Endothelial cell of umbilical vein (primary cell): ENCODE measurements at regions not wholly inside any gene's neighbourhood (a gene's known extent, or its start where the extent isn't known, plus 50 kb on each side); places are given as distances from the start of the nearest gene placed in this dataset.

ENCODE experiments used
- BruUV-seq: library from RNA; stranded (reverse); fragments of 400-500 nt; replicated peaks from 2 replicates; lab custom pipeline; 2021; lab: Mats Ljungman, UMichigan
- CTCF ChIA-PET: fragments of 300-600, 350-600 bp; sonication (Branson Sonifier 250); formaldehyde crosslinking; loops from one replicate; lab custom pipeline; 2021; ENCODE audit warnings: antibody characterized with exemption, inconsistent platforms; lab: Charles Lee
- POLR2A ChIA-PET: fragments of 300-600, 350-600 bp; sonication (Branson Sonifier 250); formaldehyde crosslinking; loops from one replicate; lab custom pipeline; 2021; ENCODE audit warnings: antibody characterized with exemption, inconsistent platforms; lab: Charles Lee
- DNase-seq: peaks from one replicate; pipeline ENCODE4 v3.0.0-alpha.2; 2011; ENCODE audit warnings: low read depth, low spot score
- FAIRE-seq: peaks from 2 replicates; lab custom pipeline; 2011; peaks lifted over from hg19 to GRCh38; lab: Jason Lieb, UNC
- H2AFZ ChIP-seq: 2 replicates; pipeline ENCODE4 v1.6.0; 2012; ENCODE audit warnings: low read depth, low read length, control low read depth, inconsistent platforms
- H3K27ac ChIP-seq: 2 replicates; pipeline ENCODE4 v1.5.1; 2011; ENCODE audit warnings: low read depth, mild to moderate bottlenecking, control low read depth, low read length, moderate library complexity; ENCODE audit not compliant: insufficient read depth
- H3K27me3 ChIP-seq, 2 experiments: 2 replicates each; pipeline versions ENCODE4 v1.6.0 to v1.6.1; 2011; ENCODE audit warnings: low read length in 2 of 2, mixed read lengths in 1 of 2; ENCODE audit not compliant: control insufficient read depth in 2 of 2, insufficient read depth in 2 of 2
- H3K36me3 ChIP-seq, 2 experiments: 2 replicates in 1 of 2; 3 replicates in 1 of 2; pipeline ENCODE4 v1.5.1; 2011; ENCODE audit warnings: low read length in 2 of 2, mild to moderate bottlenecking in 1 of 2, moderate library complexity in 1 of 2; ENCODE audit not compliant: control insufficient read depth in 2 of 2, insufficient read depth in 2 of 2; ENCODE audit errors: extremely low read depth in 1 of 2
- H3K4me1 ChIP-seq: 3 replicates; pipeline ENCODE4 v1.5.1; 2011; ENCODE audit warnings: mild to moderate bottlenecking, low read length; ENCODE audit not compliant: control insufficient read depth, insufficient read depth; ENCODE audit errors: extremely low read depth
- H3K4me2 ChIP-seq: 2 replicates; pipeline ENCODE4 v1.6.1; 2011; ENCODE audit warnings: low read length, control low read depth, mixed read lengths; ENCODE audit not compliant: insufficient read depth
- H3K4me3 ChIP-seq, 3 experiments: fragments of 200-600 bp in 1 of 3; sonication (generic), shearing (Covaris generic) in 1 of 3; replicated peaks in 1 of 3; 2 replicates each; pipeline ENCODE4 v1.5.1; 2011 to 2016; ENCODE audit warnings: control low read depth in 3 of 3, low read length in 3 of 3, mild to moderate bottlenecking in 2 of 3, inconsistent platforms in 1 of 3, low read depth in 1 of 3, moderate library complexity in 1 of 3; ENCODE audit not compliant: insufficient read depth in 1 of 3
- H3K79me2 ChIP-seq: 2 replicates; pipeline ENCODE4 v1.6.0; 2012; ENCODE audit warnings: low read length, inconsistent platforms; ENCODE audit not compliant: control insufficient read depth, insufficient read depth
- H3K9ac ChIP-seq: replicated peaks from 2 replicates; pipeline ENCODE3; 2011; ENCODE audit warnings: low read length, control low read depth; ENCODE audit not compliant: insufficient read depth; ENCODE audit errors: extremely low read depth
- H3K9me1 ChIP-seq: replicated peaks from 3 replicates; pipeline ENCODE4 v1.6.0; 2011; ENCODE audit warnings: mild to moderate bottlenecking, low read length; ENCODE audit not compliant: control insufficient read depth, insufficient read depth; ENCODE audit errors: extremely low read depth
- H3K9me3 ChIP-seq: replicated peaks from 2 replicates; pipeline ENCODE4 v1.5.1; 2012; ENCODE audit warnings: low read length, inconsistent platforms; ENCODE audit not compliant: control insufficient read depth, insufficient read depth
- H4K20me1 ChIP-seq: replicated peaks from 2 replicates; pipeline ENCODE3; 2011; ENCODE audit warnings: mild to moderate bottlenecking, low read length; ENCODE audit not compliant: control insufficient read depth, insufficient read depth; ENCODE audit errors: extremely low read depth
- EZH2 ChIP-seq: IDR thresholded peaks from 2 replicates; pipeline ENCODE4 v1.6.1; 2012; ENCODE audit warnings: borderline replicate concordance, low read depth, mild to moderate bottlenecking, moderate library complexity, low read length, inconsistent platforms; ENCODE audit not compliant: severe bottlenecking
- FOS ChIP-seq: IDR thresholded peaks from 2 replicates; pipeline ENCODE4 v1.6.1; 2011; ENCODE audit warnings: mild to moderate bottlenecking, low read length, moderate library complexity, borderline replicate concordance; ENCODE audit not compliant: insufficient read depth
- GATA2 ChIP-seq: IDR thresholded peaks from 2 replicates; pipeline ENCODE4 v1.7.0; 2011; ENCODE audit warnings: low read depth, mild to moderate bottlenecking, moderate library complexity, mixed read lengths, low read length; ENCODE audit not compliant: insufficient read length, insufficient read depth
- MYC ChIP-seq: IDR thresholded peaks from one replicate; pipeline ENCODE4 v1.6.1; 2011; ENCODE audit warnings: mild to moderate bottlenecking, low read depth, low read length
- POLR2A ChIP-seq: IDR thresholded peaks from 2 replicates; pipeline ENCODE4 v1.6.1; 2012; ENCODE audit warnings: low read depth, mild to moderate bottlenecking, control low read depth, low read length
- POLR2AphosphoS5 ChIP-seq: IDR thresholded peaks from 2 replicates; pipeline ENCODE4 v1.6.1; 2012; ENCODE audit warnings: low read depth, mild to moderate bottlenecking, control low read depth, low read length, moderate library complexity; ENCODE audit not compliant: insufficient read depth
- dilution Hi-C: fragments of 300-500 bp; cut with MboI; formaldehyde crosslinking; loops from one replicate; pipeline ENCODE4 v1.15.0; 2019; ENCODE audit warnings: low sequenced_read_pairs; ENCODE audit not compliant: extremely low pct_ligation_motif_present
- intact Hi-C: fragments of 100-400 bp; cut with micrococcal nuclease; formaldehyde crosslinking; loops from one replicate; pipeline ENCODE4 v1.10.0; 2022
- TF ChIP-seq, protein P1 (sequence below), 2 donors: IDR thresholded peaks; 1 replicate in 1 of 2; 2 replicates in 1 of 2; pipeline ENCODE4 v1.5.1; 2011; ENCODE audit warnings: low read length in 2 of 2, mild to moderate bottlenecking in 2 of 2, moderate library complexity in 2 of 2, control low read depth in 1 of 2, inconsistent platforms in 1 of 2, low read depth in 1 of 2; ENCODE audit not compliant: insufficient read depth in 1 of 2; ENCODE audit errors: extremely low read depth in 1 of 2
- TF ChIP-seq, protein P2 (sequence below): IDR thresholded peaks from 2 replicates; pipeline ENCODE4 v1.6.1; 2011; ENCODE audit not compliant: insufficient read depth, insufficient read length

DNA sequence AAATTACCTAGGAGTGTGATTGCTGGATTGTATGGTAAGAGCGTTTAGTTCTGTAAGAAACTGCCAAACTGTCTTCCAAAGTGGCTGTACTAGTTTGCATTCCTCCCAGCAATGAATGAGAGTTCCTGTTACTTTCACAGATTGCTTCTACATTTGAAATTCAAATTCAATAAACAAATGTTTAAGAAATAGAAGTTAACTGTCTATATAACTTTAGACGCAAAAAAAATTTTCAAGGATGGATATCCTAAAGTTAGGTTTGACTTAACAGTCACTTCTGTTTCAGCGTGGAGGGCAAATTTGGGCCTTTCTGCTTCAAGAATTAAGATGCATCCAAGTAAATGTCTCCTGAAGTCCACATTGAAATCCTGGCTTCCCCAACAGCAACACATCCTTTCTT, 445.6 kb downstream of the TAF11L14 start:
- FAIRE-seq (no peak), DNase-seq (no peak)
- Histone ChIP-seq H2AFZ (no peak overlapping the region), H3K4me3 (no peak overlapping the region), H3K9me3 (no peaks in the 10 kb centered on the region), H3K9ac (no peak overlapping the region), H3K9me1 (no peaks in the 10 kb centered on the region), H3K27ac (no peak overlapping the region), H3K79me2 (no peaks in the 10 kb centered on the region), H3K4me2 (no peak overlapping the region), H3K36me3 (no peaks in the 10 kb centered on the region), H3K27me3 (no peaks in the 10 kb centered on the region), H4K20me1 (no peaks in the 10 kb centered on the region), H3K4me1 (no peaks in the 10 kb centered on the region)
- no TSS peak for BruUV-seq
- no peak for TF ChIP-seq GATA2
- TF ChIP-seq MYC, result no peak
- TF ChIP-seq, protein P1, sequence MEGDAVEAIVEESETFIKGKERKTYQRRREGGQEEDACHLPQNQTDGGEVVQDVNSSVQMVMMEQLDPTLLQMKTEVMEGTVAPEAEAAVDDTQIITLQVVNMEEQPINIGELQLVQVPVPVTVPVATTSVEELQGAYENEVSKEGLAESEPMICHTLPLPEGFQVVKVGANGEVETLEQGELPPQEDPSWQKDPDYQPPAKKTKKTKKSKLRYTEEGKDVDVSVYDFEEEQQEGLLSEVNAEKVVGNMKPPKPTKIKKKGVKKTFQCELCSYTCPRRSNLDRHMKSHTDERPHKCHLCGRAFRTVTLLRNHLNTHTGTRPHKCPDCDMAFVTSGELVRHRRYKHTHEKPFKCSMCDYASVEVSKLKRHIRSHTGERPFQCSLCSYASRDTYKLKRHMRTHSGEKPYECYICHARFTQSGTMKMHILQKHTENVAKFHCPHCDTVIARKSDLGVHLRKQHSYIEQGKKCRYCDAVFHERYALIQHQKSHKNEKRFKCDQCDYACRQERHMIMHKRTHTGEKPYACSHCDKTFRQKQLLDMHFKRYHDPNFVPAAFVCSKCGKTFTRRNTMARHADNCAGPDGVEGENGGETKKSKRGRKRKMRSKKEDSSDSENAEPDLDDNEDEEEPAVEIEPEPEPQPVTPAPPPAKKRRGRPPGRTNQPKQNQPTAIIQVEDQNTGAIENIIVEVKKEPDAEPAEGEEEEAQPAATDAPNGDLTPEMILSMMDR (IDR thresholded peaks at IDR 0.05; ENCODE audit: extremely low read depth in 1 of 2, insufficient read depth in 1 of 2, low read depth in 1 of 2, low read length in 2 of 2), result no peak
- no peak for TF ChIP-seq POLR2AphosphoS5
- TF ChIP-seq POLR2A, result no peak
- TF ChIP-seq FOS, result no peak
- no peak for TF ChIP-seq EZH2
- intact Hi-C loops, result no loop called here
- dilution Hi-C loops, result no loop called here
- CTCF ChIA-PET, result no interaction called here
- POLR2A ChIA-PET, result no interaction called here

DNA sequence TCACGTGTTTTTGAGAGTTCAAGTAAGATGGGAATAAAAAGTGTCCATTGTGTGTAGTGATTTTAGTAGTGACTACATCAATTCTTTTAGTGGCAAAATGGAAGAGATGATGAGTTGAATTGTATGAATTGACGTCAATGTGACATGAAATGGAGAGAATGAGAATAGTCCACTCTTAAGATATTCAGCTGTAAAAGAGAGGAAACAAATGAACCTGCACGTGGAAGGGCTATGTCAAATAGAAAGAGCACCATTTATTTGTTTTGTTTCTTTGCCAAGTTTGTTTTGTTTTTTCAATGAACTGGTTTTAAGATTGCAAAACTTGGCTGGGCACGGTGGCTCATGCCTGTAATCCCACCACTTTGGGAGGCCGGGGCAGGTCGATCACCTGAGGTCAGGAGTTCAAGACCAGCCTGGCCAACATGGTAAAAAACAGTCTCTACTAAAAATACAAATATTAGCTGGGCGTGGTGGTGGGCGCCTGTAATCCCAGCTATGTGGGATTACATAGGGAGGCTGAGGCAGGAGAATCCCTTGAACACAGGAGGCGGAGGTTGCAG, 453.8 kb downstream of the TAF11L14 start:
- H2AFZ ChIP-seq, result no peak overlapping the region
- H3K9ac ChIP-seq, result no peak overlapping the region
- H3K4me3 ChIP-seq, result no peak overlapping the region
- no peaks in the 10 kb centered on the region for H3K27me3 ChIP-seq
- ChIA-PET POLR2A (no interaction called here), CTCF (no interaction called here)
- TF ChIP-seq GATA2, result no peak
- no peak for TF ChIP-seq EZH2
- TF ChIP-seq, protein P1 (IDR thresholded peaks at IDR 0.05; ENCODE audit: extremely low read depth in 1 of 2, insufficient read depth in 1 of 2, low read depth in 1 of 2, low read length in 2 of 2), result no peak
- TF ChIP-seq, protein P2, sequence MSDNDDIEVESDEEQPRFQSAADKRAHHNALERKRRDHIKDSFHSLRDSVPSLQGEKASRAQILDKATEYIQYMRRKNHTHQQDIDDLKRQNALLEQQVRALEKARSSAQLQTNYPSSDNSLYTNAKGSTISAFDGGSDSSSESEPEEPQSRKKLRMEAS, result no peak
- no peak for TF ChIP-seq FOS
- H3K4me1 ChIP-seq, result no peaks in the 10 kb centered on the region
- DNase-seq (no peak), FAIRE-seq (no peak)
- no peak overlapping the region for H3K27ac ChIP-seq
- H4K20me1 ChIP-seq, result no peaks in the 10 kb centered on the region
- H3K4me2 ChIP-seq, result no peak overlapping the region
- H3K79me2 ChIP-seq, result no peaks in the 10 kb centered on the region
- no peaks in the 10 kb centered on the region for H3K9me3 ChIP-seq
- no TSS peak for BruUV-seq
- H3K36me3 ChIP-seq, result no peaks in the 10 kb centered on the region
- dilution Hi-C loops (no loop called here), intact Hi-C loops (no loop called here)
- no peaks in the 10 kb centered on the region for H3K9me1 ChIP-seq
